NAMALWA (cell line): ENCODE measurements at regions not wholly inside any gene's neighbourhood (a gene's known extent, or its start where the extent isn't known, plus 50 kb on each side); places are given as distances from the start of the nearest gene placed in this dataset.
"Not testable (repeated sequence)": the region's sequence is repeated elsewhere in the genome, so short reads cannot be mapped to it uniquely, and the experiment has no call there.

Source experiments
- DNase-seq: peaks from one replicate; pipeline ENCODE4 v3.0.0-alpha.2; 2015; ENCODE audit warnings: low spot score

- DNase-seq, result not testable (repeated sequence)
Observed at GRCh38 chr16:33711616-33712015, 252.2 kb downstream of the TP53TG3F start.

- DNase-seq, result not testable (repeated sequence)
Observed at GRCh38 chr16:33712308-33712707, 252.9 kb downstream of the TP53TG3F start.

GRCh38 chr16:33712851-33713709 is 253.7 kb downstream of the TP53TG3F start:
- DNase-seq, result not testable (repeated sequence)

GRCh38 chr16:33713710-33714538 is 254.5 kb downstream of the TP53TG3F start:
- not testable (repeated sequence) for DNase-seq

- DNase-seq, result not testable (repeated sequence)
Observed at GRCh38 chr16:33731167-33731566, 271.8 kb downstream of the TP53TG3F start.

- DNase-seq, result peak; percentile 21
Observed at GRCh38 chr16:33734650-33735049, 275.2 kb downstream of the TP53TG3F start.

GRCh38 chr16:33766869-33767765 is 307.7 kb downstream of the TP53TG3F start:
- peak; percentile 30 for DNase-seq

GRCh38 chr16:33768710-33769109 is 309.3 kb downstream of the TP53TG3F start:
- DNase-seq, result not testable (repeated sequence)

- DNase-seq, result not testable (repeated sequence)
Observed at GRCh38 chr16:33769180-33769846, 309.9 kb downstream of the TP53TG3F start.

GRCh38 chr16:33770478-33770877 is 311.1 kb downstream of the TP53TG3F start:
- DNase-seq, result not testable (repeated sequence)

- DNase-seq, result not testable (repeated sequence)
Observed at GRCh38 chr16:33771211-33771610, 311.8 kb downstream of the TP53TG3F start.

GRCh38 chr16:33773966-33774365 is 314.6 kb downstream of the TP53TG3F start:
- not testable (repeated sequence) for DNase-seq

- not testable (repeated sequence) for DNase-seq
Observed at GRCh38 chr16:33774724-33775123, 315.3 kb downstream of the TP53TG3F start.

GRCh38 chr16:33816328-33816944 is 357.0 kb downstream of the TP53TG3F start:
- DNase-seq, result not testable (repeated sequence)

GRCh38 chr16:33824736-33825135 is 365.3 kb downstream of the TP53TG3F start:
- not testable (repeated sequence) for DNase-seq

- not testable (repeated sequence) for DNase-seq
Observed at GRCh38 chr16:33827522-33827921, 368.1 kb downstream of the TP53TG3F start.

- not testable (repeated sequence) for DNase-seq
Observed at GRCh38 chr16:33839157-33839556, 379.7 kb downstream of the TP53TG3F start.

- DNase-seq, result peak; percentile 47
Observed at GRCh38 chr16:33844533-33844932, 385.1 kb downstream of the TP53TG3F start.
